SK-N-SH (cell line): ENCODE measurements at regions not wholly inside any gene's neighbourhood (a gene's known extent, or its start where the extent isn't known, plus 50 kb on each side); places are given as distances from the start of the nearest gene placed in this dataset.

Experiments used
- EP300 ChIP-seq, 2 experiments: IDR thresholded peaks; 2 replicates each; pipeline versions ENCODE4 v1.4.0 to v1.6.1; 2012; ENCODE audit warnings: borderline replicate concordance in 1 of 2, low read depth in 1 of 2, low read length in 1 of 2
- FOXM1 ChIP-seq: IDR thresholded peaks from 2 replicates; pipeline ENCODE4 v1.4.0; 2012; ENCODE audit warnings: low read depth, mild to moderate bottlenecking
- MXI1 ChIP-seq: IDR thresholded peaks from 2 replicates; pipeline ENCODE4 v1.6.1; 2012; ENCODE audit warnings: mild to moderate bottlenecking, low read depth, low read length, improper control_type of control experiment
- POLR2AphosphoS5 ChIP-seq: IDR thresholded peaks from 2 replicates; pipeline ENCODE4 v1.6.1; 2012; ENCODE audit warnings: low read depth, low read length
- RAD21 ChIP-seq: IDR thresholded peaks from 2 replicates; pipeline ENCODE4 v1.6.1; 2012; ENCODE audit warnings: mild to moderate bottlenecking, low read length
- SIN3A ChIP-seq: IDR thresholded peaks from 2 replicates; pipeline ENCODE4 v1.6.1; 2012; ENCODE audit warnings: low read depth, mild to moderate bottlenecking, low read length, moderate library complexity, borderline replicate concordance
- TAF1 ChIP-seq: IDR thresholded peaks from 2 replicates; pipeline ENCODE4 v1.6.1; 2012; ENCODE audit warnings: low read depth, mild to moderate bottlenecking, low read length, moderate library complexity, borderline replicate concordance
- YY1 ChIP-seq: IDR thresholded peaks from 2 replicates; pipeline ENCODE4 v1.4.0; 2012; ENCODE audit warnings: low read depth, mild to moderate bottlenecking
- TF ChIP-seq, protein P1 (sequence below): fragments of 200-600 bp; sonication (generic); IDR thresholded peaks from 2 replicates; pipeline ENCODE4 v1.6.1; 2017; ENCODE audit warnings: antibody characterized with exemption, mild to moderate bottlenecking, moderate library complexity
- TF ChIP-seq, protein P2 (sequence below): IDR thresholded peaks from 2 replicates; pipeline ENCODE4; 2012
- TF ChIP-seq, protein P3 (sequence below): IDR thresholded peaks from 2 replicates; pipeline ENCODE4 v1.4.0; 2012; ENCODE audit warnings: low read depth, borderline replicate concordance
- TF ChIP-seq, protein P4 (sequence below): IDR thresholded peaks from 2 replicates; pipeline ENCODE4 v1.6.1; 2012; ENCODE audit warnings: mild to moderate bottlenecking, low read depth, low read length, moderate library complexity

DNA sequence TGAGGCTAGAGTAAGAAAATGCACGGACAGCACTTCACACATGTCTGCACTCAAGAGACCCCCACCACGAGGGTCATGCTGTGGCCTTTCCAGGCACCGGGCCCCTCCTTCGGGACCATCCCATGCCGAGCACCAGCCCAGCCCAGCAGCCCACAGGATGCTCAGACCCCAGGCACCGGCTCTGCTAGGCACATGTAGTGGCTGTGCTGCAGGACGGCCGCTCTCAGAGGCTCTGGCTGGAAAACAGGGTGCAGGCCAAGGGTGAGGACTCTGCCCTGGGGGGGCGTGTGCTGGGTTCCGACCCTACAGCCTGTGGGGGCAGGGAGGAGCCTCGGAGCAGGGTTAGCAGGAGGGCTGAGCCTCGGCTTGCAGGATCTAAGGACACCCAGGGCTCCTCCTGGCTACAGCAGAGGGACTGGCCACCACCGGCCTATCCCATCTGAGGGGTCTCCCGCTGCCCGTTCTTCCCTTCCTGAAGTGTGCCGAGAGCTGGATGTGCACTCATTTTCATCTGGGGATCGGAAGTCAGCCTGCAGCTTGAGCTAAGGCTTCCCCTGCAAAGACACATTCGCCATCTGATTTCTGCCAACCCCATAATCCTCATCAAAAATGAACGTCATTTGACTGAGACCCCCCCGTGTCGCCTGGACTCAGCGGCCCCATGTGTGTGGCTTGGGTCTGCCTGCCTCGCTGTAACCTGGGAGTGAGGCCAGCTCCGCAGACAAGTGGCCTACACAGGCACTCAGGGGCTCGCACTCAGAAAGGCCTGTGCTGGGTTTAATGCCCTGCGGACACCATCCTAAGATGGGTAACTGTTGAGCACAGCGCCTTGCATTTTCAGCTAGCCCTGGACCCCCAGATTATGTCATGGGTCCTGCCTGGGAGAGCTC is 293.1 kb upstream of the FOXF1 start:
- TF ChIP-seq, protein P1, sequence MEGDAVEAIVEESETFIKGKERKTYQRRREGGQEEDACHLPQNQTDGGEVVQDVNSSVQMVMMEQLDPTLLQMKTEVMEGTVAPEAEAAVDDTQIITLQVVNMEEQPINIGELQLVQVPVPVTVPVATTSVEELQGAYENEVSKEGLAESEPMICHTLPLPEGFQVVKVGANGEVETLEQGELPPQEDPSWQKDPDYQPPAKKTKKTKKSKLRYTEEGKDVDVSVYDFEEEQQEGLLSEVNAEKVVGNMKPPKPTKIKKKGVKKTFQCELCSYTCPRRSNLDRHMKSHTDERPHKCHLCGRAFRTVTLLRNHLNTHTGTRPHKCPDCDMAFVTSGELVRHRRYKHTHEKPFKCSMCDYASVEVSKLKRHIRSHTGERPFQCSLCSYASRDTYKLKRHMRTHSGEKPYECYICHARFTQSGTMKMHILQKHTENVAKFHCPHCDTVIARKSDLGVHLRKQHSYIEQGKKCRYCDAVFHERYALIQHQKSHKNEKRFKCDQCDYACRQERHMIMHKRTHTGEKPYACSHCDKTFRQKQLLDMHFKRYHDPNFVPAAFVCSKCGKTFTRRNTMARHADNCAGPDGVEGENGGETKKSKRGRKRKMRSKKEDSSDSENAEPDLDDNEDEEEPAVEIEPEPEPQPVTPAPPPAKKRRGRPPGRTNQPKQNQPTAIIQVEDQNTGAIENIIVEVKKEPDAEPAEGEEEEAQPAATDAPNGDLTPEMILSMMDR: no peak
- TF ChIP-seq, protein P2, sequence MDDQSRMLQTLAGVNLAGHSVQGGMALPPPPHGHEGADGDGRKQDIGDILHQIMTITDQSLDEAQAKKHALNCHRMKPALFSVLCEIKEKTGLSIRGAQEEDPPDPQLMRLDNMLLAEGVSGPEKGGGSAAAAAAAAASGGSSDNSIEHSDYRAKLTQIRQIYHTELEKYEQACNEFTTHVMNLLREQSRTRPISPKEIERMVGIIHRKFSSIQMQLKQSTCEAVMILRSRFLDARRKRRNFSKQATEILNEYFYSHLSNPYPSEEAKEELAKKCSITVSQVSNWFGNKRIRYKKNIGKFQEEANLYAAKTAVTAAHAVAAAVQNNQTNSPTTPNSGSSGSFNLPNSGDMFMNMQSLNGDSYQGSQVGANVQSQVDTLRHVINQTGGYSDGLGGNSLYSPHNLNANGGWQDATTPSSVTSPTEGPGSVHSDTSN: no peak
- TF ChIP-seq POLR2AphosphoS5 (no peak), FOXM1 (no peak), TAF1 (no peak), RAD21 (no peak), MXI1 (no peak), EP300 (IDR thresholded peaks at IDR 0.05; ENCODE audit: borderline replicate concordance in 1 of 2, low read depth in 1 of 2, low read length in 1 of 2) (no peak), SIN3A (no peak), YY1 (no peak)
- TF ChIP-seq, protein P3, sequence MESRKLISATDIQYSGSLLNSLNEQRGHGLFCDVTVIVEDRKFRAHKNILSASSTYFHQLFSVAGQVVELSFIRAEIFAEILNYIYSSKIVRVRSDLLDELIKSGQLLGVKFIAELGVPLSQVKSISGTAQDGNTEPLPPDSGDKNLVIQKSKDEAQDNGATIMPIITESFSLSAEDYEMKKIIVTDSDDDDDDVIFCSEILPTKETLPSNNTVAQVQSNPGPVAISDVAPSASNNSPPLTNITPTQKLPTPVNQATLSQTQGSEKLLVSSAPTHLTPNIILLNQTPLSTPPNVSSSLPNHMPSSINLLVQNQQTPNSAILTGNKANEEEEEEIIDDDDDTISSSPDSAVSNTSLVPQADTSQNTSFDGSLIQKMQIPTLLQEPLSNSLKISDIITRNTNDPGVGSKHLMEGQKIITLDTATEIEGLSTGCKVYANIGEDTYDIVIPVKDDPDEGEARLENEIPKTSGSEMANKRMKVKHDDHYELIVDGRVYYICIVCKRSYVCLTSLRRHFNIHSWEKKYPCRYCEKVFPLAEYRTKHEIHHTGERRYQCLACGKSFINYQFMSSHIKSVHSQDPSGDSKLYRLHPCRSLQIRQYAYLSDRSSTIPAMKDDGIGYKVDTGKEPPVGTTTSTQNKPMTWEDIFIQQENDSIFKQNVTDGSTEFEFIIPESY: no peak
- TF ChIP-seq, protein P4, sequence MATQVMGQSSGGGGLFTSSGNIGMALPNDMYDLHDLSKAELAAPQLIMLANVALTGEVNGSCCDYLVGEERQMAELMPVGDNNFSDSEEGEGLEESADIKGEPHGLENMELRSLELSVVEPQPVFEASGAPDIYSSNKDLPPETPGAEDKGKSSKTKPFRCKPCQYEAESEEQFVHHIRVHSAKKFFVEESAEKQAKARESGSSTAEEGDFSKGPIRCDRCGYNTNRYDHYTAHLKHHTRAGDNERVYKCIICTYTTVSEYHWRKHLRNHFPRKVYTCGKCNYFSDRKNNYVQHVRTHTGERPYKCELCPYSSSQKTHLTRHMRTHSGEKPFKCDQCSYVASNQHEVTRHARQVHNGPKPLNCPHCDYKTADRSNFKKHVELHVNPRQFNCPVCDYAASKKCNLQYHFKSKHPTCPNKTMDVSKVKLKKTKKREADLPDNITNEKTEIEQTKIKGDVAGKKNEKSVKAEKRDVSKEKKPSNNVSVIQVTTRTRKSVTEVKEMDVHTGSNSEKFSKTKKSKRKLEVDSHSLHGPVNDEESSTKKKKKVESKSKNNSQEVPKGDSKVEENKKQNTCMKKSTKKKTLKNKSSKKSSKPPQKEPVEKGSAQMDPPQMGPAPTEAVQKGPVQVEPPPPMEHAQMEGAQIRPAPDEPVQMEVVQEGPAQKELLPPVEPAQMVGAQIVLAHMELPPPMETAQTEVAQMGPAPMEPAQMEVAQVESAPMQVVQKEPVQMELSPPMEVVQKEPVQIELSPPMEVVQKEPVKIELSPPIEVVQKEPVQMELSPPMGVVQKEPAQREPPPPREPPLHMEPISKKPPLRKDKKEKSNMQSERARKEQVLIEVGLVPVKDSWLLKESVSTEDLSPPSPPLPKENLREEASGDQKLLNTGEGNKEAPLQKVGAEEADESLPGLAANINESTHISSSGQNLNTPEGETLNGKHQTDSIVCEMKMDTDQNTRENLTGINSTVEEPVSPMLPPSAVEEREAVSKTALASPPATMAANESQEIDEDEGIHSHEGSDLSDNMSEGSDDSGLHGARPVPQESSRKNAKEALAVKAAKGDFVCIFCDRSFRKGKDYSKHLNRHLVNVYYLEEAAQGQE: no peak
